ENCODE measurements at regions not wholly inside any gene's neighbourhood (a gene's known extent, or its start where the extent isn't known, plus 50 kb on each side); places are given as distances from the start of the nearest gene placed in this dataset.

DNA sequence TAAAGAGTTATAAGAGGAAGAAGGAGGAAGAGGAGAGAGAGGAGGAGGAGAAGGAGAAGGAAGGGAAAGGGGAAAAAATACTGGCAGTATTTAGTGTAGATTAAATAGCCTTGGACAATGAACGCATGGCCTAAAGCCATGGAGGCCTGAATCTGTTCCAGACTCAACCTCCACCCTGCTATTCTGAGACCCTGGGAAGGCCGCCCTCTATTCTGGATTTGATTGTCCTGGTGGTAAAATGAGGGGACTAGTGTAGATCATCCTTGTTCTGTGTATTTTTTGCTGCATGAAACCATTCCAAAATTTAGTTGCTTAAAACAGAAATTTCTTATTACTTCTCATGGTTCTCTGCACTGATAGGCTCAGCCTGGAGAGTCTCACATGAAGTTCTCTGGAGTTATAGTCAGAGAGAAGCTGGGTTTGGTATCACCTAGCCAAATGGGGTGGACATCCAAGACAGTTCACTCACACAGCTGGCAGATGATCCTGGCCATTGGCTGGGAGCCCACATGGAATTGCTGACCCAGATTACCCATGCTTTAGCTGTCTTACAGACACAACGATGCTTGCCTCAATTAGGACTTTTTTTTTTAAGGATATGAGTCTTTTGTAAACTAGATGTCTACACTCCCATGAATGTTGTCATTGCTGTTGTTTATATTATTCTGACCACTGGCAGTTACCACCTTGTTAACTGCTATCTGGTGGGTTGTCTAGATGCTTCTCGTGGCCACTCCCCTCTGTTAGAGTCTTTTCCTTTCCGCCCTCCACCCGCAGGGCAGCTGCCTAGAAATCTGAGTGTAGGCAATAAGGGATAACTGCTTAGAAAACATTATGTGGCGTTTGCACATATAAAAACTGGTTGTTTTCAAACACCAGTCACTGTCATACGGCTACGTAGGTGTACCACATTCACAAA, 149.9 kb downstream of the SST start:
- intact Hi-C loops (cut with DNase I), result no loop called here
- TF ChIP-seq, protein P1, sequence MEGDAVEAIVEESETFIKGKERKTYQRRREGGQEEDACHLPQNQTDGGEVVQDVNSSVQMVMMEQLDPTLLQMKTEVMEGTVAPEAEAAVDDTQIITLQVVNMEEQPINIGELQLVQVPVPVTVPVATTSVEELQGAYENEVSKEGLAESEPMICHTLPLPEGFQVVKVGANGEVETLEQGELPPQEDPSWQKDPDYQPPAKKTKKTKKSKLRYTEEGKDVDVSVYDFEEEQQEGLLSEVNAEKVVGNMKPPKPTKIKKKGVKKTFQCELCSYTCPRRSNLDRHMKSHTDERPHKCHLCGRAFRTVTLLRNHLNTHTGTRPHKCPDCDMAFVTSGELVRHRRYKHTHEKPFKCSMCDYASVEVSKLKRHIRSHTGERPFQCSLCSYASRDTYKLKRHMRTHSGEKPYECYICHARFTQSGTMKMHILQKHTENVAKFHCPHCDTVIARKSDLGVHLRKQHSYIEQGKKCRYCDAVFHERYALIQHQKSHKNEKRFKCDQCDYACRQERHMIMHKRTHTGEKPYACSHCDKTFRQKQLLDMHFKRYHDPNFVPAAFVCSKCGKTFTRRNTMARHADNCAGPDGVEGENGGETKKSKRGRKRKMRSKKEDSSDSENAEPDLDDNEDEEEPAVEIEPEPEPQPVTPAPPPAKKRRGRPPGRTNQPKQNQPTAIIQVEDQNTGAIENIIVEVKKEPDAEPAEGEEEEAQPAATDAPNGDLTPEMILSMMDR (IDR thresholded peaks at IDR 0.05), result no peak
- TF ChIP-seq POLR2A (IDR thresholded peaks at IDR 0.05), result no peak
- H3K27me3 ChIP-seq, result no peaks in the 10 kb centered on the region

DNA sequence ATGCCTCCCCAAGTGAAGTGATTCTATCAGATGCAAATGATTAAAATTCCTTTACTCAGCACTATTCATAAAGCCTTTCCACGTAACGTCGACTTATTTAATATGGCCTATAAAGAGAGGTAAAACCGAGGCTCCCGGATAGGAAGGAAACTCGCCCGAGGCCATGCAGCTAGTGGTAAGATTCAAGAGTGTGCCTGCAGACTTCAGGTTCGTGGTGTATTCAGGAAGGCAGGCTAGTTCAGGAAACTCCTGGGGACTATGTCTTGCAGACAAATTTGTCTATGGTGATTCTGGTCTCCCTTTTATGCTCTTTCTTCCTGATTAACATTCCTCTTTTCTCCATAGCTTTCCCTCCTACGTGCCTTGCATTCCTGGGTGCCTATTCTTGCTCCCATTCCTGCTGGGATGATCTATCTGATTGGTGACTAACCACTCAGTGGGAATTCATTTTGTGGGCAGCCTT, 150.7 kb downstream of the SST start:
- TF ChIP-seq, protein P1 (IDR thresholded peaks at IDR 0.05), result no peak
- TF ChIP-seq POLR2A (IDR thresholded peaks at IDR 0.05), result no peak
- intact Hi-C loops (cut with DNase I), result no loop called here
- Histone ChIP-seq H3K4me1 (no peaks in the 10 kb centered on the region), H3K27me3 (no peaks in the 10 kb centered on the region), H3K4me3 (replicated peaks in 1 of 3) (no peak overlapping the region), H3K27ac (no peak overlapping the region), H3K9me3 (no peaks in the 10 kb centered on the region), H3K36me3 (no peaks in the 10 kb centered on the region)
- WGBS, 2 donors, result 84% methylated on average over 9 of the region's 9 CpGs
- no peak for DNase-seq

More for the DNA sequence above, 149.9 kb downstream of the SST start:
- Histone ChIP-seq H3K27ac (no peak overlapping the region), H3K4me1 (no peaks in the 10 kb centered on the region), H3K9me3 (no peaks in the 10 kb centered on the region), H3K36me3 (no peaks in the 10 kb centered on the region), H3K4me3 (replicated peaks in 1 of 3) (no peak overlapping the region)
- 85 to 88% methylated on average over 9 of the region's 9 CpGs for WGBS, 2 donors
- DNase-seq, result no peak

DNA sequence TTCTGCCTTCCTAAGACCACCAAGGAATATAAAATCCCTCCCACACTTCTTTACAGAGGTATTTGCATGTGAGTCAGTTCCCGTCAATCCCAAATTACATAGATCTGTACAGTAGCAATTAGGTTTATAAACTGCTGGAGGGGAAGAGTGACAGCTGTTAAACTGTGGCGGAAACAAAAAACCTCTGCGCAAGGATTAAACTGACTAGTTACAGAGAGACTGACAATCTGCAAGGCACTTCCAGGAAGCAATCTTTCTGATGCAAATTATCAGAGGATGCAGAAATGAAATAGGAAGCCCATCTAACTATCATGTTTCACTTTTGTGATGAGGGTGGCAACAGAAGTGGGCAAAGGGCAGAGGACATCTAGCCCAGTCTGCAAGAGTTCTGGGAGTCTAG, 150.4 kb downstream of the RTP4 start:
- no peak for DNase-seq
- Histone ChIP-seq H3K36me3 (no peaks in the 10 kb centered on the region), H3K27me3 (no peaks in the 10 kb centered on the region), H3K4me1 (no peaks in the 10 kb centered on the region), H3K27ac (no peak overlapping the region), H3K9me3 (no peaks in the 10 kb centered on the region), H3K4me3 (replicated peaks in 1 of 3) (no peak overlapping the region)
- 93 to 96% methylated on average over 3 of the region's 3 CpGs for WGBS, 2 donors
- no peak for TF ChIP-seq POLR2A (IDR thresholded peaks at IDR 0.05)
- TF ChIP-seq, protein P1 (IDR thresholded peaks at IDR 0.05), result no peak
- intact Hi-C loops (cut with DNase I), result no loop called here

DNA sequence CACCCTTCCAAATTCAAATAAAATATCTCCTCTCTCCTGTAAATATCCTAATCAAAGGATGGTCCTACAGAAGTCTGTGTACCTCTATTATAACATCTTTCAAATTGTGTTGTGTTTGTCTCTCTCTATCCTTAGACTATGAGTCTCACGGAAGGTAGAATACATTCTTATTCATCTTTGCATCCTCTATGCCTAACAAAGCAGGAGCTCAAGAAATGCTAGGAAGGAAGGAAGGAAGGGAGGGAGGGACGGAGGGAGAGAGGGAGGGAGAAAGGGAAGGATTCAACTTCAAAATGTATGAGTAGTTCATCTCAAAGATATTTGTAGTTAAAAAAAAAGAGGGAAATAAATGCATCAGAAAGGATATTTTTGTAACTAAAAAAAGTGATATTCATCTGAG, 150.0 kb downstream of the RTP4 start:
- no peak overlapping the region for H3K27ac ChIP-seq
- no peaks in the 10 kb centered on the region for H3K9me3 ChIP-seq
- WGBS, 2 donors, result 33 to 69% methylated on average over 2 of the region's 2 CpGs
- intact Hi-C loops (cut with DNase I), result no loop called here
- no peak for TF ChIP-seq POLR2A (IDR thresholded peaks at IDR 0.05)
- TF ChIP-seq, protein P1 (IDR thresholded peaks at IDR 0.05), result no peak
- no peaks in the 10 kb centered on the region for H3K27me3 ChIP-seq
- H3K4me3 ChIP-seq (replicated peaks in 1 of 3), result no peak overlapping the region
- H3K4me1 ChIP-seq, result no peaks in the 10 kb centered on the region
- no peaks in the 10 kb centered on the region for H3K36me3 ChIP-seq
- no peak for DNase-seq

DNA sequence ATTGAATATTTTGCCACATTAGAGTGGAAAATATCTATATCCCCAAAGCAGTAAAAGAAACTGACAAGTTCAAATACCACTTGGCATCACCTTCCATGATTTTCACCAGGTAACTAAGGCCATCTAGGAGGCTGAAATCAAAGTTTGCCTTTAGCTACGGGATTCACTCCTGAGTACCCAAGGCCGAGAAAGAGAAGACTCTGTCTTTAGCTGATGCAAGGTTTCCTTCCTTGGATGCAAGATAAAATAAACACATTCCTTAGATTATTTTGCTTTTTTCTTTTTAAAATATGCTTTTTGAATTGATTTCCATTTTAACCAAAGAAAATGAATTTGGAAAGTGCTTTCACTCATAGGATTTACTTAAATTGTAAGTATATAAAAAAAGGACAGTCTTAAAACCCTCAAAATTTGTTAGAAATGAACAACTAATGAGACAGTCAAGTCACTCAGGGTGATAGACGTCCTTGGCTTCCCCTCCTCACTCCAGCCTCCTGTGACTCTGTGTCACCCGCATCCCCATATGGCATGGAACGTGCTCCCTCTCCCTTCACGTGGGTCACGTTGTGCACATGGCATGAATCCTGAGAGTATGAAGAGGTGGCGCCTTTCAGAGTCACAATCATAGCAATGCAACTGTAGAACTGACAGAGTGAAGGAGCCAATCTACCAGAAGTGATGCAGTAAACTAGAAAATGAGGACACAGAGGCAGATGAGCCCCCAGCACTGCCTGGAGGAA, 148.4 kb downstream of the RTP4 start:
- no peaks in the 10 kb centered on the region for H3K9me3 ChIP-seq
- no peaks in the 10 kb centered on the region for H3K36me3 ChIP-seq
- H3K27ac ChIP-seq, result no peak overlapping the region
- TF ChIP-seq POLR2A (IDR thresholded peaks at IDR 0.05), result no peak
- TF ChIP-seq, protein P1 (IDR thresholded peaks at IDR 0.05), result no peak
- WGBS, 2 donors, result 79 to 85% methylated on average over 8 of the region's 8 CpGs
- no peak for DNase-seq
- no peaks in the 10 kb centered on the region for H3K27me3 ChIP-seq
- intact Hi-C loops (cut with DNase I), result no loop called here
- no peaks in the 10 kb centered on the region for H3K4me1 ChIP-seq
- H3K4me3 ChIP-seq (replicated peaks in 1 of 3), result no peak overlapping the region
